Gastrocnemius medialis (tissue), 4 donors: ENCODE measurements at regions not wholly inside any gene's neighbourhood (a gene's known extent, or its start where the extent isn't known, plus 50 kb on each side); places are given as distances from the start of the nearest gene placed in this dataset.

Experiments used
- POLR2A ChIP-seq, 2 donors: fragments of 450-650 bp; IDR thresholded peaks; one replicate each; pipeline ENCODE4 v1.6.1; 2017; ENCODE audit warnings: antibody characterized with exemption in 2 of 2, mild to moderate bottlenecking in 2 of 2, moderate library complexity in 2 of 2
- TF ChIP-seq, protein P1 (sequence below), 5 experiments: fragments of 450-650 bp in 3 of 5; fragments of 200-600 bp in 2 of 5; sonication (generic) in 2 of 5; IDR thresholded peaks in 4 of 5; conservative IDR thresholded peaks in 1 of 5; 1 replicate in 4 of 5; 2 replicates in 1 of 5; pipeline ENCODE4 v1.5.1; 2016 to 2019; ENCODE audit warnings: antibody characterized with exemption in 5 of 5, mild to moderate bottlenecking in 3 of 5, moderate library complexity in 3 of 5

GRCh38 chr5:74519161-74519571 lies 121.4 kb downstream of the ENC1 start:
- TF ChIP-seq, protein P1, sequence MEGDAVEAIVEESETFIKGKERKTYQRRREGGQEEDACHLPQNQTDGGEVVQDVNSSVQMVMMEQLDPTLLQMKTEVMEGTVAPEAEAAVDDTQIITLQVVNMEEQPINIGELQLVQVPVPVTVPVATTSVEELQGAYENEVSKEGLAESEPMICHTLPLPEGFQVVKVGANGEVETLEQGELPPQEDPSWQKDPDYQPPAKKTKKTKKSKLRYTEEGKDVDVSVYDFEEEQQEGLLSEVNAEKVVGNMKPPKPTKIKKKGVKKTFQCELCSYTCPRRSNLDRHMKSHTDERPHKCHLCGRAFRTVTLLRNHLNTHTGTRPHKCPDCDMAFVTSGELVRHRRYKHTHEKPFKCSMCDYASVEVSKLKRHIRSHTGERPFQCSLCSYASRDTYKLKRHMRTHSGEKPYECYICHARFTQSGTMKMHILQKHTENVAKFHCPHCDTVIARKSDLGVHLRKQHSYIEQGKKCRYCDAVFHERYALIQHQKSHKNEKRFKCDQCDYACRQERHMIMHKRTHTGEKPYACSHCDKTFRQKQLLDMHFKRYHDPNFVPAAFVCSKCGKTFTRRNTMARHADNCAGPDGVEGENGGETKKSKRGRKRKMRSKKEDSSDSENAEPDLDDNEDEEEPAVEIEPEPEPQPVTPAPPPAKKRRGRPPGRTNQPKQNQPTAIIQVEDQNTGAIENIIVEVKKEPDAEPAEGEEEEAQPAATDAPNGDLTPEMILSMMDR (IDR thresholded peaks at IDR 0.05 in 4 of 5, conservative IDR thresholded peaks at IDR 0.05 in 1 of 5), result no peak
- TF ChIP-seq POLR2A (IDR thresholded peaks at IDR 0.05), result no peak
